ENCODE measurements at regions not wholly inside any gene's neighbourhood (a gene's known extent, or its start where the extent isn't known, plus 50 kb on each side); places are given as distances from the start of the nearest gene placed in this dataset.
"Not testable (repeated sequence)": the region's sequence is repeated elsewhere in the genome, so short reads cannot be mapped to it uniquely, and the experiment has no call there.

GRCh38 chr4:187671958-187672357, 323.6 kb upstream of the ZFP42 start:
- WGBS (ENCODE audit: insufficient coverage), result 80% methylated on average over 1 of the region's 12 CpGs
- H3K27ac ChIP-seq (ENCODE audit: low read length in 2 of 2), result not testable (repeated sequence)

GRCh38 chr4:187672526-187672925, 323.0 kb upstream of the ZFP42 start:
- 95% methylated on average over 7 of the region's 12 CpGs for WGBS (ENCODE audit: insufficient coverage)
- H3K4me3 ChIP-seq (ENCODE audit: control extremely low read depth in 1 of 5, extremely low read depth in 1 of 5, insufficient read depth in 1 of 5, low read depth in 2 of 5, low read length in 4 of 5); H3K27ac Mint-ChIP-seq; H3K79me2 ChIP-seq (ENCODE audit: control insufficient read depth, insufficient read depth, low read length); H3K27me3 Mint-ChIP-seq; ATAC-seq (ENCODE audit: low read depth); H3K9me3 Mint-ChIP-seq (ENCODE audit: insufficient read depth); H3K4me3 Mint-ChIP-seq; H3K4me2 ChIP-seq (replicated peaks; ENCODE audit: low read depth, low read length, poor library complexity, severe bottlenecking); DNase-seq; POLR2A ChIA-PET; H3K36me3 ChIP-seq (replicated peaks in 1 of 2; ENCODE audit: control extremely low read depth in 1 of 2, control insufficient read depth in 1 of 2, extremely low read depth in 1 of 2, insufficient read depth in 2 of 2, low read length in 1 of 2); intact Hi-C loops (cut with micrococcal nuclease); H3K4me1 ChIP-seq (ENCODE audit: control insufficient read depth in 2 of 2, insufficient read depth in 2 of 2, low read length in 2 of 2); H3K27me3 ChIP-seq (replicated peaks in 1 of 4; ENCODE audit: control extremely low read depth in 1 of 4, control insufficient read depth in 3 of 4, insufficient read depth in 4 of 4, low read length in 3 of 4); H2AFZ ChIP-seq (ENCODE audit: insufficient read depth, low read depth, low read length, poor library complexity, severe bottlenecking); H3K9ac ChIP-seq (ENCODE audit: low read length); CTCF ChIA-PET; H4K20me1 ChIP-seq (ENCODE audit: control insufficient read depth, insufficient read depth, low read length, poor library complexity, severe bottlenecking); H3K4me1 Mint-ChIP-seq; H3K27ac ChIP-seq (ENCODE audit: low read length in 2 of 2): not testable (repeated sequence)
- H3K9me3 ChIP-seq (ENCODE audit: control extremely low read depth in 1 of 3, control insufficient read depth in 2 of 3, insufficient read depth in 1 of 3, low read length in 2 of 3), result peaks cover 0 to 12% (median 0%) of the 10 kb centered on the region in 3 donors

More at GRCh38 chr4:187671958-187672357, 323.6 kb upstream of the ZFP42 start:
- H3K36me3 ChIP-seq (replicated peaks in 1 of 2; ENCODE audit: control extremely low read depth in 1 of 2, control insufficient read depth in 1 of 2, extremely low read depth in 1 of 2, insufficient read depth in 2 of 2, low read length in 1 of 2); H3K27ac Mint-ChIP-seq; H3K79me2 ChIP-seq (ENCODE audit: control insufficient read depth, insufficient read depth, low read length); H3K4me3 ChIP-seq (ENCODE audit: control extremely low read depth in 1 of 5, extremely low read depth in 1 of 5, insufficient read depth in 1 of 5, low read depth in 2 of 5, low read length in 4 of 5); H3K4me1 Mint-ChIP-seq; H3K27me3 ChIP-seq (replicated peaks in 1 of 4; ENCODE audit: control extremely low read depth in 1 of 4, control insufficient read depth in 3 of 4, insufficient read depth in 4 of 4, low read length in 3 of 4); H3K4me1 ChIP-seq (ENCODE audit: control insufficient read depth in 2 of 2, insufficient read depth in 2 of 2, low read length in 2 of 2); CTCF ChIA-PET; H3K9me3 Mint-ChIP-seq (ENCODE audit: insufficient read depth); ATAC-seq (ENCODE audit: low read depth); H4K20me1 ChIP-seq (ENCODE audit: control insufficient read depth, insufficient read depth, low read length, poor library complexity, severe bottlenecking); H3K9ac ChIP-seq (ENCODE audit: low read length); H3K4me3 Mint-ChIP-seq; H3K9me3 ChIP-seq (ENCODE audit: control extremely low read depth in 1 of 3, control insufficient read depth in 2 of 3, insufficient read depth in 1 of 3, low read length in 2 of 3); H3K27me3 Mint-ChIP-seq; H2AFZ ChIP-seq (ENCODE audit: insufficient read depth, low read depth, low read length, poor library complexity, severe bottlenecking); POLR2A ChIA-PET; DNase-seq; intact Hi-C loops (cut with micrococcal nuclease); H3K4me2 ChIP-seq (replicated peaks; ENCODE audit: low read depth, low read length, poor library complexity, severe bottlenecking): not testable (repeated sequence)

GRCh38 chr4:187679450-187679849, 316.1 kb upstream of the ZFP42 start:
- TF ChIP-seq CTCF (IDR thresholded peaks at IDR 0.05), result no peak
- no peak for TF ChIP-seq EZH2 (IDR thresholded peaks at IDR 0.05; ENCODE audit: borderline replicate concordance, insufficient read depth, low read depth, low read length, poor library complexity, severe bottlenecking)
- POLR2A ChIA-PET, result no interaction called here
- H3K4me1 Mint-ChIP-seq, result no peaks in the 10 kb centered on the region

More at GRCh38 chr4:187679450-187679849, 316.1 kb upstream of the ZFP42 start:
- DNase-seq (no peak), ATAC-seq (ENCODE audit: low read depth) (no peak)
- Histone ChIP-seq H3K4me2 (replicated peaks; ENCODE audit: low read depth, low read length, poor library complexity, severe bottlenecking) (no peak overlapping the region), H3K4me1 (ENCODE audit: control insufficient read depth in 2 of 2, insufficient read depth in 2 of 2, low read length in 2 of 2) (no peaks in the 10 kb centered on the region), H3K9me3 (ENCODE audit: control extremely low read depth in 1 of 3, control insufficient read depth in 2 of 3, insufficient read depth in 1 of 3, low read length in 2 of 3) (peaks cover 0 to 13% (median 0%) of the 10 kb centered on the region in 3 donors), H3K36me3 (replicated peaks in 1 of 2; ENCODE audit: control extremely low read depth in 1 of 2, control insufficient read depth in 1 of 2, extremely low read depth in 1 of 2, insufficient read depth in 2 of 2, low read length in 1 of 2) (no peaks in the 10 kb centered on the region), H3K27me3 (replicated peaks in 1 of 4; ENCODE audit: control extremely low read depth in 1 of 4, control insufficient read depth in 3 of 4, insufficient read depth in 4 of 4, low read length in 3 of 4) (no peaks in the 10 kb centered on the region), H2AFZ (ENCODE audit: insufficient read depth, low read depth, low read length, poor library complexity, severe bottlenecking) (no peak overlapping the region), H3K79me2 (ENCODE audit: control insufficient read depth, insufficient read depth, low read length) (no peaks in the 10 kb centered on the region), H3K9ac (ENCODE audit: low read length) (no peak overlapping the region), H3K4me3 (ENCODE audit: control extremely low read depth in 1 of 5, extremely low read depth in 1 of 5, insufficient read depth in 1 of 5, low read depth in 2 of 5, low read length in 4 of 5) (no peak overlapping the region), H4K20me1 (ENCODE audit: control insufficient read depth, insufficient read depth, low read length, poor library complexity, severe bottlenecking) (no peaks in the 10 kb centered on the region), H3K27ac (ENCODE audit: low read length in 2 of 2) (no peak overlapping the region)
- Mint-ChIP-seq H3K27me3 (no peaks in the 10 kb centered on the region), H3K9me3 (ENCODE audit: insufficient read depth) (peaks cover 5% of the 10 kb centered on the region), H3K27ac (no peak overlapping the region), H3K4me3 (no peak overlapping the region)
- WGBS (ENCODE audit: insufficient coverage), result no CpG with 5 or more reads among the region's 2 CpGs
- intact Hi-C loops (cut with micrococcal nuclease), result no loop called here
- CTCF ChIA-PET, result no interaction called here

Measured in B cell (primary cell).